Keratinocyte (primary cell): ENCODE measurements at regions not wholly inside any gene's neighbourhood (a gene's known extent, or its start where the extent isn't known, plus 50 kb on each side); places are given as distances from the start of the nearest gene placed in this dataset.

Source experiments
- CTCF ChIP-seq, 3 experiments: IDR thresholded peaks in 1 of 3; conservative IDR thresholded peaks in 1 of 3; optimal IDR thresholded peaks in 1 of 3; 2 replicates in 2 of 3; 3 replicates in 1 of 3; pipeline versions ENCODE3 to v1.5.1; 2011; ENCODE audit warnings: low read length in 3 of 3, mild to moderate bottlenecking in 3 of 3, moderate library complexity in 2 of 3, control low read depth in 1 of 3, inconsistent platforms in 1 of 3; ENCODE audit not compliant: insufficient read depth in 2 of 3; ENCODE audit errors: extremely low read depth in 1 of 3
- EZH2 ChIP-seq: IDR thresholded peaks from one replicate; pipeline ENCODE4 v1.6.1; 2012; ENCODE audit warnings: inconsistent platforms, mild to moderate bottlenecking, low read length, moderate library complexity

GRCh38 chr13:72542241-72542640, 185.2 kb downstream of the MZT1 start:
- TF ChIP-seq CTCF (optimal IDR thresholded peaks at IDR 0.05 in 1 of 3, IDR thresholded peaks at IDR 0.05 in 1 of 3, conservative IDR thresholded peaks at IDR 0.05 in 1 of 3; ENCODE audit: extremely low read depth in 1 of 3, insufficient read depth in 2 of 3, low read length in 3 of 3) (no peak), EZH2 (no peak)
